GM12892 (cell line): ENCODE measurements at regions not wholly inside any gene's neighbourhood (a gene's known extent, or its start where the extent isn't known, plus 50 kb on each side); places are given as distances from the start of the nearest gene placed in this dataset.

Source experiments
- POLR2A ChIP-seq: IDR thresholded peaks from 2 replicates; pipeline ENCODE4 v1.6.1; 2011; ENCODE audit warnings: low read depth, low read length, control low read depth
- TAF1 ChIP-seq: IDR thresholded peaks from 2 replicates; pipeline ENCODE4 v1.6.1; 2011; ENCODE audit warnings: low read depth, mild to moderate bottlenecking, control low read depth, low read length, borderline replicate concordance

- TF ChIP-seq POLR2A (no peak), TAF1 (no peak)
Measured at GRCh38 chr4:154944996-154945395, 163.9 kb downstream of the RBM46 start.
